Subcutaneous abdominal adipose tissue (tissue), 5 donors: ENCODE measurements at regions not wholly inside any gene's neighbourhood (a gene's known extent, or its start where the extent isn't known, plus 50 kb on each side); places are given as distances from the start of the nearest gene placed in this dataset.

ENCODE experiments used
- H3K27ac ChIP-seq: one replicate; pipeline ENCODE4 v1.7.0; 2013; ENCODE audit warnings: low read depth, mild to moderate bottlenecking, inconsistent platforms, low read length, moderate library complexity
- H3K27me3 ChIP-seq, 5 donors: one replicate each; pipeline ENCODE4 v1.7.0; 2013; ENCODE audit warnings: low read length in 5 of 5, inconsistent platforms in 1 of 5; ENCODE audit not compliant: control insufficient read depth in 5 of 5, insufficient read depth in 4 of 5
- H3K36me3 ChIP-seq, 5 donors: one replicate each; pipeline ENCODE4 v1.7.0; 2013; ENCODE audit warnings: low read length in 5 of 5; ENCODE audit not compliant: control insufficient read depth in 5 of 5, insufficient read depth in 5 of 5
- H3K4me1 ChIP-seq, 5 donors: one replicate each; pipeline ENCODE4 v1.7.0; 2013; ENCODE audit warnings: low read length in 5 of 5, mild to moderate bottlenecking in 3 of 5, moderate library complexity in 1 of 5; ENCODE audit not compliant: control insufficient read depth in 5 of 5, insufficient read depth in 5 of 5
- H3K4me3 ChIP-seq, 5 donors: one replicate each; pipeline ENCODE4 v1.7.0; 2013; ENCODE audit warnings: low read length in 5 of 5, low read depth in 1 of 5
- H3K9ac ChIP-seq, 5 donors: one replicate each; pipeline ENCODE4 v1.7.0; 2013; ENCODE audit warnings: low read length in 5 of 5, mild to moderate bottlenecking in 4 of 5, moderate library complexity in 3 of 5
- H3K9me3 ChIP-seq, 5 donors: one replicate each; pipeline ENCODE4 v1.7.0; 2013; ENCODE audit warnings: low read length in 5 of 5; ENCODE audit not compliant: control insufficient read depth in 5 of 5
- donor health status: healthy.
- donor health status: healthy.
- donor health status: healthy.
- donor health status: healthy.
- donor health status: healthy.

- Histone ChIP-seq H3K4me3 (no peak overlapping the region), H3K9ac (no peak overlapping the region), H3K9me3 (peaks cover 0 to 9% (median 4%) of the 10 kb centered on the region in 5 donors), H3K27me3 (no peaks in the 10 kb centered on the region), H3K36me3 (no peaks in the 10 kb centered on the region), H3K27ac (no peak overlapping the region), H3K4me1 (no peaks in the 10 kb centered on the region)
Measured at GRCh38 chr4:107166181-107166580, 130.1 kb upstream of the DKK2 start.

- H3K36me3 ChIP-seq: no peaks in the 10 kb centered on the region
- H3K4me3 ChIP-seq: no peak overlapping the region
- H3K9ac ChIP-seq: no peak overlapping the region
- H3K27me3 ChIP-seq: no peaks in the 10 kb centered on the region
- no peak overlapping the region for H3K27ac ChIP-seq
- no peaks in the 10 kb centered on the region for H3K4me1 ChIP-seq
- H3K9me3 ChIP-seq: peaks cover 0 to 9% (median 4%) of the 10 kb centered on the region in 5 donors
Measured at GRCh38 chr4:107164962-107165475, 128.9 kb upstream of the DKK2 start.

GRCh38 chr4:107156443-107156842 is 120.3 kb upstream of the DKK2 start:
- Histone ChIP-seq H3K9me3 (no peaks in the 10 kb centered on the region), H3K9ac (no peak overlapping the region), H3K4me3 (no peak overlapping the region), H3K36me3 (no peaks in the 10 kb centered on the region), H3K27ac (no peak overlapping the region), H3K27me3 (no peaks in the 10 kb centered on the region), H3K4me1 (peaks cover 0 to 4% (median 0%) of the 10 kb centered on the region in 5 donors)

GRCh38 chr4:107155366-107155765 is 119.3 kb upstream of the DKK2 start:
- no peak overlapping the region for H3K27ac ChIP-seq
- H3K27me3 ChIP-seq: no peaks in the 10 kb centered on the region
- no peak overlapping the region for H3K4me3 ChIP-seq

GRCh38 chr4:107153956-107154355 is 117.8 kb upstream of the DKK2 start:
- Histone ChIP-seq H3K4me1 (peaks cover 0 to 4% (median 0%) of the 10 kb centered on the region in 5 donors), H3K9ac (no peak overlapping the region), H3K9me3 (no peaks in the 10 kb centered on the region), H3K27ac (no peak overlapping the region), H3K4me3 (no peak overlapping the region), H3K36me3 (no peaks in the 10 kb centered on the region), H3K27me3 (no peaks in the 10 kb centered on the region)

More at GRCh38 chr4:107155366-107155765, 119.3 kb upstream of the DKK2 start:
- Histone ChIP-seq H3K36me3 (no peaks in the 10 kb centered on the region), H3K9me3 (no peaks in the 10 kb centered on the region), H3K9ac (no peak overlapping the region), H3K4me1 (peaks cover 0 to 4% (median 0%) of the 10 kb centered on the region in 5 donors)

GRCh38 chr4:107153228-107153627 is 117.1 kb upstream of the DKK2 start:
- Histone ChIP-seq H3K36me3 (no peaks in the 10 kb centered on the region), H3K27me3 (no peaks in the 10 kb centered on the region), H3K4me3 (no peak overlapping the region), H3K9ac (no peak overlapping the region), H3K27ac (no peak overlapping the region), H3K9me3 (no peaks in the 10 kb centered on the region), H3K4me1 (peaks cover 0 to 4% (median 0%) of the 10 kb centered on the region in 5 donors)

GRCh38 chr4:107151173-107151572 is 115.1 kb upstream of the DKK2 start:
- H3K4me3 ChIP-seq: no peak overlapping the region
- no peak overlapping the region for H3K27ac ChIP-seq
- no peaks in the 10 kb centered on the region for H3K27me3 ChIP-seq
- peaks cover 0 to 4% (median 0%) of the 10 kb centered on the region in 5 donors for H3K4me1 ChIP-seq
- H3K9ac ChIP-seq: no peak overlapping the region
- no peaks in the 10 kb centered on the region for H3K9me3 ChIP-seq
- H3K36me3 ChIP-seq: no peaks in the 10 kb centered on the region

- H3K9me3 ChIP-seq: no peaks in the 10 kb centered on the region
- H3K4me3 ChIP-seq: no peak overlapping the region
- H3K4me1 ChIP-seq: peaks cover 0 to under 1% (median 0%) of the 10 kb centered on the region in 5 donors
- H3K36me3 ChIP-seq: no peaks in the 10 kb centered on the region
- H3K27me3 ChIP-seq: no peaks in the 10 kb centered on the region
- no peak overlapping the region for H3K27ac ChIP-seq
- H3K9ac ChIP-seq: no peak overlapping the region
Measured at GRCh38 chr4:107148904-107149303, 112.8 kb upstream of the DKK2 start.

- no peak overlapping the region for H3K9ac ChIP-seq
- no peaks in the 10 kb centered on the region for H3K9me3 ChIP-seq
- no peak overlapping the region for H3K27ac ChIP-seq
- H3K4me1 ChIP-seq: no peaks in the 10 kb centered on the region
- H3K4me3 ChIP-seq: no peak overlapping the region
- no peaks in the 10 kb centered on the region for H3K36me3 ChIP-seq
- no peaks in the 10 kb centered on the region for H3K27me3 ChIP-seq
Measured at GRCh38 chr4:107147873-107148272, 111.8 kb upstream of the DKK2 start.

GRCh38 chr4:107138433-107138832 is 102.3 kb upstream of the DKK2 start:
- H3K9ac ChIP-seq: no peak overlapping the region
- no peak overlapping the region for H3K4me3 ChIP-seq
- no peaks in the 10 kb centered on the region for H3K36me3 ChIP-seq
- H3K9me3 ChIP-seq: no peaks in the 10 kb centered on the region
- no peaks in the 10 kb centered on the region for H3K27me3 ChIP-seq
- H3K4me1 ChIP-seq: no peaks in the 10 kb centered on the region
- no peak overlapping the region for H3K27ac ChIP-seq
